Fibroblast of villous mesenchyme (primary cell): ENCODE measurements at regions not wholly inside any gene's neighbourhood (a gene's known extent, or its start where the extent isn't known, plus 50 kb on each side); places are given as distances from the start of the nearest gene placed in this dataset.

Experiments
- DNase-seq: peaks from one replicate; pipeline ENCODE4 v3.0.0-alpha.2; 2010; ENCODE audit warnings: low read depth
- H3K4me3 ChIP-seq: 2 replicates; pipeline ENCODE4 v1.5.1; 2011; ENCODE audit warnings: low read depth, mild to moderate bottlenecking, low read length
- CTCF ChIP-seq: IDR thresholded peaks from 2 replicates; pipeline ENCODE4 v1.5.1; 2012; ENCODE audit warnings: low read depth, mild to moderate bottlenecking, low read length; ENCODE audit not compliant: insufficient read depth

GRCh38 chr5:8523501-8523900, 654.6 kb downstream of the MTRR start:
- no peak for DNase-seq

GRCh38 chr5:8525819-8526218, 656.9 kb downstream of the MTRR start:
- no peak overlapping the region for H3K4me3 ChIP-seq
- no peak for TF ChIP-seq CTCF
- no peak for DNase-seq

More at GRCh38 chr5:8523501-8523900, 654.6 kb downstream of the MTRR start:
- no peak for TF ChIP-seq CTCF
- H3K4me3 ChIP-seq: no peak overlapping the region

GRCh38 chr5:8528106-8528505, 659.2 kb downstream of the MTRR start:
- DNase-seq: no peak
- TF ChIP-seq CTCF: no peak
- H3K4me3 ChIP-seq: no peak overlapping the region

GRCh38 chr5:8538821-8539220, 669.9 kb downstream of the MTRR start:
- no peak for DNase-seq
- no peak overlapping the region for H3K4me3 ChIP-seq
- no peak for TF ChIP-seq CTCF

- TF ChIP-seq CTCF: no peak
- no peak overlapping the region for H3K4me3 ChIP-seq
- DNase-seq: no peak
These were observed 671.4 kb downstream of the MTRR start for GRCh38 chr5:8540317-8540716.

GRCh38 chr5:8550921-8551320, 682.0 kb downstream of the MTRR start:
- H3K4me3 ChIP-seq: no peak overlapping the region
- TF ChIP-seq CTCF: no peak
- DNase-seq: no peak

- TF ChIP-seq CTCF: no peak
- DNase-seq: no peak
- no peak overlapping the region for H3K4me3 ChIP-seq
These were observed 684.4 kb downstream of the MTRR start for GRCh38 chr5:8553364-8553763.
